Fibroblast of upper back skin (primary cell): ENCODE measurements at regions not wholly inside any gene's neighbourhood (a gene's known extent, or its start where the extent isn't known, plus 50 kb on each side); places are given as distances from the start of the nearest gene placed in this dataset.
A peak's percentile ranks its signal among the peaks of the same experiment; 100 is the strongest.
"Not testable (repeated sequence)": the region's sequence is repeated elsewhere in the genome, so short reads cannot be mapped to it uniquely, and the experiment has no call there.

Experiments
- DNase-seq: peaks from one replicate; pipeline ENCODE4 v3.0.0-alpha.2; 2013

DNA sequence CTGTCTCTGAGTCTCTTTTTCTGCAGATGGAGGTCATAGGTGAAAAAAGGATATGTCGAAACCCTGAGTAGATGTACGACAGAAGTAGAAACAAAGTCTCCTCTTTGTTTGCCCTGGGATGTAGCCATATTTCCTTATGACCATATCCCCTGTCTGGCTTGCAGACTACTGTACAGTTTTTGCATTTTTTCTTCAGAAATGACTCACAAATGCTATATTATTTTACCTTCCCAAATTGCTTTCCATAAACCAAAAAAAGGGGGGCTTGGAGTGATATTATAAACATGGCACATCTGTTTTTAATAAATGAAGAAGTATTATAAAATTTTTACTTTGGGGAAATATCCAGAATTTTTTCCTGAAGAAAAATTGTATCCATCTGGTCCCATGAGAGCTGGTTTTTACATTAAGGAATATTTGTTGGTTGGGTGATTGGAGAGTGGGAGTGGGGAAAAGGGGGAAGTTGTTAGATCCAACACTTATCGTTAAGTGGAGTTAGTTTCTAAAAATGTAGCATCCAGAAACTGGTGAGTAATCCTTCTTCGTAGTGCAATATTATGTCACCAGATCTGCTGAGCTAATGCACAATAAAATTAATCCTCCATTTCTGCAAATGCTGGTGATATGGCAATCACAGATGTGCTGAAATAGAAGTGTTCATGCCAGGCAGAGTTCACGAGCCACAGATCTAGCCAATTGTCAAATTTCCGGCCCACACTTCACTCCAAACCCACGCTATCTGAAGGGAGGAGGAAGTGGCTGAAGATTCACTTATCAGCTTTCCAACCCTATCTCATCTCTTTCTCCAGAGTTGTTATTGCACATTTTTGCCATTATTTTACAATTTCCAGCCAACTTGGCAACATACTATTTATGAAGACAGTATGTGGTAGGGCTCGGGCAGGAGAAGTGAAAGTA lies 313.6 kb upstream of the ATP11B start:
- DNase-seq: peak; percentile 88

DNA sequence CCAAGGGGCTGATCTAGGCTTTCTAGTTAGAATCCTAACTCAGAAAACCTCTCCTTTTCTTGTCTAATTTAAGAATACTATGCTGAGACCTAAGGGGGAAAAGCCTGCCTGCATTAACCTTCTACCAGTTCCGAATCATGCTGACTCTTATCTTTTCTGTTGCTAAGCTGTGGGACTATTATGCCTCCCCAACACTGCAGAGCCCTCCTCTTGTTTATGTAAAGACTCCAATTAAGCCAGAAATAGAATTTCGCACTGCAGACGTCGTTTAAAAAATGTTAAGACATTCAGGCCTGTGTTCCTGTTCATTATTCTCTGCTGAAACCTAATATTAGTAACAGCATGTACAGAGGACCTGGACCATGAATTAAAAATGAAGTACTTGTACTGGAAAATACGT lies 310.6 kb upstream of the ATP11B start:
- DNase-seq: no peak

DNA sequence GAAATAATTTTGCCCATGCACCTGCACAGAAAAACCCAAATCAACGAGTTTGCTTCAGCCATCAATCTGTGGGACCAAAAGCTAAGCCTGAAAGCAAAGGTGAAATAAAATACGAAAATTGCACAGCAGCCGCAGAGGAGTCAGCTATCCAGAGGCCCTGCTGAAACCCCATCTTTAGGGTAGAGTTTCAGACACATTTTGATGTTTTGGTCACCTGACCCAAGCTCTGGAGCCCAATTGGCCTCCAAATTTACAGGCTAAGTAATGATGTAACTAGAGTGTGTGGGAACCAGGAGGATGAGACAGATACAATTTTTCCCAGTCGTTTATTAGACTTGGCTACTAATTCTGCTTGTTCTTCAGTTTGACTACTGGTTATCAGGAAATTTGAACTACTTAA lies 308.6 kb upstream of the ATP11B start:
- no peak for DNase-seq

DNA sequence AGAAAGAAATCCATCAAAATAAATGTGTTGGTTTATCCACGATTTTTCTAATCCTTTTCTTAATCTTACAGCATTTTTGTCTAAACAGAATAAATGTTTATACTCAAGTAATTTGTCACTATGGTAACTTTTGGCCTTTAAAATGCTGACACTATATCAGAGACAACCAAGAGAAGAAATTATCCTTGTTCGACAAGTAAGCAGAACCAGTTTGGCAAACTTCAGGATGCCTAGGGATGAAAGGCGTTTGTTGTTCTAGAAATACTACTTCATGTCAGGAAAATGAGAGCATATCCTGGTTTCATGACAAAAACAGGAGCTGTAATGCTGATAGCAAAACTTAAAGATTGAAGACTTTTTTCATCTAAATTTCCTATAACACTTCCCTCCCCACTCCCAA lies 308.0 kb upstream of the ATP11B start:
- no peak for DNase-seq

- DNase-seq: peak; percentile 31
These were observed 306.8 kb upstream of the ATP11B start for GRCh38 chr3:182486463-182486862.

GRCh38 chr3:182487143-182487542 lies 306.2 kb upstream of the ATP11B start:
- peak; percentile 13 for DNase-seq

- peak; percentile 11 for DNase-seq
These were observed 305.7 kb upstream of the ATP11B start for GRCh38 chr3:182487611-182488010.

DNA sequence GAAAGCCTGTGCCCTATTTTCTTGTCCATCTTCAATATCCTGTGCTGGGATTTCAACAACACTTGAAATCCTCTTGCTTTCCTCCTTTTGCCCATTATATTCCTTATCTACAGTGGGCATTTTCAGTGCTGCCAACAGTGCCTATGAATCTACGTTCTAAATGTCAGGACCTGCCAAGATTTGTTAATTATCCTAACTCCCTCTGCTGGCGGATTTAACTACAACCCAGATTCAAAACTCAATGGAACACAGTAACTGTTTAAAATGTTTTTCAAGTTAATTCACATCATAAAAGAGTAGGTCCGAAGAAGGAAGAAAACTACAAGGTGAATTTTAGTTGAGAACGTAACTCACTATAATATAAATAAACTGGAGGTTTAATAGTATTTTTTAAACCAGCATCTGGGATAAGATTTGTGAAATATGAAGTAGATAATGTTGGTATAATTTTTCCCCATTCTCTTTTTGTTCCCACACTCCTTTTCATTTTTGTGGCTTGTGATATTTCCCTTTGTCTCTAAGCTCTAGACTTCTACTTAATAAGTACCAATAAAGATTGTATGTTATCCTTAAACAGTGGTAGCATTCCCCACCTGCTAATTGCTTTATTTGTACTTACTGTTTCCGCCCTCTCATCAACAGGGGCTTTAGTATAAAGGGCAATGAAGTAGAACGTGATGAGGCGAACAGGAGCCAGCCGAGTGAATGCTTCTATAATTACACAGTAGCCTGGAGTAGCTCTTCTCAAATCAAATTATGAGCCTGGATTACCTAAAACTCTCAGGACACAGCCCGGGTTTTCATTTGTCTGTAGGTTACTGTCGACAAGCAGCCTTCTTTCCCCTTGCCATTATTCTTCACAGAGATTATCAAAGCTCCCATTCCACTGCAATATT lies 302.5 kb upstream of the ATP11B start:
- DNase-seq: peak; percentile 23

DNA sequence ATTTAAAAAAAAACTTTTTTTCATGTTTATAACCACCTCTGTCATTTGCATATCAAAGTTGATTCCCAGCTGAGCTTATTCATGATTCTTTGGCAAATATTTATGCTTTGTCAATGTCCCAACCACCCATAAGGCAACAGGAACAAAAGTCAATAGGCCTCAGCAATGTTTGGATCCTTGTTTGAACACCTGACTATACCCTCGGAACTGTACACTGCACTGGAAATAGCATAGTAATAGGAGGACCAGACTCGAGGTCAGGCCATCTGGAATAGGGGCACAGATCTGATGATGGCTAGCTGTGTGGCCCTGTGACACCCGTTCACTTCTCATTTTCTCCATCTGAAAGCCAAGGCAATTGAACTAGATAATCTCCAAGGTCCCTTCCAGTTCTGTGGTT lies 301.7 kb upstream of the ATP11B start:
- no peak for DNase-seq

- no peak for DNase-seq
These were observed 300.8 kb upstream of the ATP11B start for GRCh38 chr3:182492536-182492935.

- no peak for DNase-seq
These were observed 293.0 kb upstream of the ATP11B start for GRCh38 chr3:182500289-182500688.

DNA sequence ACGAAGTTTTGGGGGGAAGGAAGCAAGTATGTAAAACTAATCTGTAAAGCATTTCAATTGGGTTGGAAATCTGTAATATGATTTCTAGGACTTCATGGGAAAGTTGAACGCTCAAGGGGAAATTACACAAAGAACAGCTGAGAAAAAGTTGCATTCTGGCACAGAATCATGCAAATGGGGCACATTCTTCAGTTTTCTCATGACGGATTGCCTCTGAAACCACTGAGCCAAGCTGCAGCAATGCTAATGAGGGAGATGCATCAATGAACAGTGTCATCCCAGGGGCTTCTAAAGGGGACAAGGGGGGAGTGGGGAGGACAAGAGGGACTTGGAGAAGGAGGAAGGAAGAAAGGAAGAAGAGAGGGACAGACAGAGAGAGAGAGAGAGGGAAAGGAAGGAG lies 291.4 kb upstream of the ATP11B start:
- DNase-seq: peak; percentile 5

DNA sequence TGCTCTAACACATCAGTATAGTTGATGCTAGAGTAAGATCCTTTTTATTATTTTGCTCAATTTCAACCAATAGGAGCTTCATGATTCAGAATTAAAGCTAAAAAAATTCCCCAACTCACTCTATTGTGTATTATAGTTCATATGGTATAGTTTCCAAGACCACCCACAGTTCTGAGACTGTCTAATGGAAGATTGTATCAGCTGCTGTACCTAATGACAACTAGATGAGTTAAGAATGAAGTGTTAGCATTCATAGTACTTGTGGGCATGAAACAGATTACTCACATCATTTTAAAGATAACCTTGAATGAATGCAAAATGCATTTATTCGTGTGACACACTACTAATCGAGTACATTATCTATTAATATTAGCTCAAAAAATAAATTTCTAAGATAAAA lies 289.9 kb upstream of the ATP11B start:
- peak; percentile 9 for DNase-seq

- no peak for DNase-seq
These were observed 284.2 kb upstream of the ATP11B start for GRCh38 chr3:182508919-182509711.

GRCh38 chr3:182509844-182510460 lies 283.4 kb upstream of the ATP11B start:
- DNase-seq: no peak

- no peak for DNase-seq
These were observed 278.9 kb upstream of the ATP11B start for GRCh38 chr3:182514236-182514964.

DNA sequence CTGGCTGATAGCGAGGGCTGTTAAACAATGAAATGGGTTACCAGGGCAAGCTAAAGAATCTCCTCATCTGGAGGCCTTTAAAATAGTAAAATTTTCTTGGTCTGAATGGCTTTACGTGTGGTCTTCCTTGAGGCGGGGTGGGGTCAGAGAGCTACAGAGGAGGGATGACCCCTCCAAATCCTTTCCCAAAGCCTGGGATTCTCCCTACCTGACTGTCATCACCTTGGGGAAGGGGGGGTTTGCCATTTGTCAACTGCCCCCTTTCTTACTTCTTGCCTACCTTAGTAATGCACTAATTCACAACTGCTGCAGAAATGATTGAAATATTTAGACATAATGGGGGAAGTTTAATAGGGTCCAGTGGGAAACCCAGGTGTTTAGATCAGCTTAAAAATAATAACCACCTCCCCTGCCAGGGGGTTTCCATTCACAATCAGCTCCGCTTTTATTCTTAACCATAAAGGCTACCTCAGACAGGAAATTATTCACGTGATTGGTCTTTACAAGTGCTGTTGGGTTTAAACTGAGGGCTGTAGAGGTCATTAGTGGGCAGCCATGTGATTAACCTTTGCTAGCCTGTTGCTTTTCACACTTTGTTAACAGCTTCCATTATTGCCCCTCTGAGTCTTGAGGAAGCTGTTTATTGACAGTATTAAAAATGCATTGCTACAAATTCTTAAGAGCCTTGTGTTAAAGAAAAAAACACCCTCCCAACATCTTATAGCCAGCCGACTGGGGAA lies 276.5 kb upstream of the ATP11B start:
- no peak for DNase-seq

DNA sequence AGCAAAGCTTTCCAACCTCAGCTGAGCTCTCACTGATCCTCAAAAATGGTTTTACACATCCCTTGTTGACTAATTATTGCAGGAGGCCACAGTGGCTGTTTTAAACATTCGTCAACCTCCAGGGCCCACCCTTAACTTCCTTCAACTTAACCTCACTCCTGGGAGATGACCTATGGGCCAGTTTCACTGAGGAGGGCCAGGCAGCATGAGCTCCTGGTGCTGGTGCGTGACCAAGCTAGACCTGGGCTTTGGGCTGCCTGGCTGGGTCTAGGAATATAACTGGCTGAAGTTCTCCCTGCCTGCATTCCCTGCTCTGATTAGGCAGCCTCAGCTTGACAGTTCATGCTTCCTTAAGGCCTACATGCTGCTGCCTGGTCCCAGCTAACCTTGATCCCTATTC lies 273.7 kb upstream of the ATP11B start:
- no peak for DNase-seq

DNA sequence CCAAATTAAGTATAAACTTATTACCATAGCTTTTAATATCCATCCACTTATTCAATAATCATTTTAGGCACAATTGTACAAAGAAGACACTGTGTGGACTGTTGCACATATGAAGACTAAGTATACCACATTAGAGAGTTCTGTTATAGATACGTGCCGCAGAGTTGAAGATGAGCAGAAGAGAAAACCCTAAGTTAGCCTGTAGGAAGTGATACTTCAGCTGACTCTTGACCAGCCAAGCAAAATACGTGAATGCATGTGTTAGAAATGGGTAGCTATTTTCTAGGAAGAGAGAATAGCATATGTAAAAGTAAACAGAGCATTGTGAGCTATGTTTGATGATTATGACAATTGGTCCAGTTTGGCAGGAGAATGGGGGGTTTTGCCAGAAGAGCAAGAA lies 272.0 kb upstream of the ATP11B start:
- DNase-seq: no peak

DNA sequence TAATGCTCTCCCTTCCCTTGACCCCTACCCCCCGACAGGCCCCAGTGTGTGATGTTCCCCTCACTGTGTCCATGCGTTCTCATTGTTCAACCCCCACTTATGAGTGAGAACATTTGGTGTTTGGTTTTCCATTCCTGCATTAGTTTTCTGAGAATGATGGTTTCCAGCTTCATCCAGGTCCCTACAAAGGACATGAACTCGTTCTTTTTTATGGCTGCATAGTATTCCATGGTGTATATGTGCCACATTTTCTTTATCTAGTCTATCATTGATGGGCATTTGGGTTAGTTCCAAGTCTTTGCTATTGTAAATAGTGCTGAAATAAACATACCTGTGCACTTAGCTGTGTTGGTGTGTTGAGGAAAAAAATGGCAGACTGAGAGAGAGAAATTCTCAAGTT lies 269.9 kb upstream of the ATP11B start:
- not testable (repeated sequence) for DNase-seq

DNA sequence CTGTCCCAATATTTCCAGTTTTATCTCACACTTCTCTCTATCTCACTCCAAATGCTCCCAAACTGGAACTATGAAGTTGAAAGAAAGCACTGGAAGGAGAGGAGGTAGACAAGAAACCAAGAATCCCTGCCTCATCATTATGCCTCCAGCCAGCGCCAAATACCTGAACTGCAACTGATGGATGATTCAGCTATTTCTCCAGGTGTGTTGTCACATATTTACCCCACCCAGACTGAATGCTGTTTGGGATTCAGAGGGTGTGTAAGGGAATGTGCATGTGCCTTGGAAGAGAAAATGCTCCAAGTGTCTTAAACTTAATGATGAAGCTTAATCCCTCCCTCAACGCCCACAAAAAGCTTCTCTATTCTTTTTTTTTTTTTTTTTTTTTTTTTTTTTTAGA lies 269.5 kb upstream of the ATP11B start:
- DNase-seq: no peak
